ENCODE measurements at regions not wholly inside any gene's neighbourhood (a gene's known extent, or its start where the extent isn't known, plus 50 kb on each side); places are given as distances from the start of the nearest gene placed in this dataset.

- Histone ChIP-seq H3K36me3 (ENCODE audit: control insufficient read depth in 2 of 2, extremely low read depth in 1 of 2, insufficient read depth in 2 of 2, low read length in 2 of 2) (no peaks in the 10 kb centered on the region), H3K79me2 (ENCODE audit: control insufficient read depth, insufficient read depth, low read length) (no peaks in the 10 kb centered on the region), H3K9ac (ENCODE audit: control insufficient read depth, extremely low read depth, insufficient read depth, low read length) (no peak overlapping the region), H3K4me3 (ENCODE audit: control insufficient read depth in 2 of 3, extremely low read depth in 1 of 3, insufficient read depth in 2 of 3, low read depth in 1 of 3, low read length in 3 of 3) (no peak overlapping the region), H3K4me2 (ENCODE audit: control insufficient read depth, extremely low read depth, insufficient read depth, low read depth, low read length) (no peak overlapping the region), H4K20me1 (ENCODE audit: control insufficient read depth, extremely low read depth, insufficient read depth, low read length) (no peaks in the 10 kb centered on the region), H3K4me1 (ENCODE audit: control insufficient read depth, extremely low read depth, insufficient read depth, low read length) (no peaks in the 10 kb centered on the region), H3K9me1 (ENCODE audit: control insufficient read depth, extremely low read depth, insufficient read depth, low read length) (no peaks in the 10 kb centered on the region), H2AFZ (ENCODE audit: control insufficient read depth, low read length) (no peak overlapping the region), H3K27ac (ENCODE audit: control insufficient read depth, insufficient read depth, low read length) (no peak overlapping the region), H3K9me3 (ENCODE audit: control insufficient read depth, low read depth, low read length) (no peaks in the 10 kb centered on the region), H3K27me3 (ENCODE audit: control insufficient read depth, extremely low read depth, insufficient read depth, low read length) (no peaks in the 10 kb centered on the region)
- TF ChIP-seq CTCF (optimal IDR thresholded peaks at IDR 0.05 in 1 of 3, IDR thresholded peaks at IDR 0.05 in 1 of 3, conservative IDR thresholded peaks at IDR 0.05 in 1 of 3; ENCODE audit: extremely low read depth in 1 of 3, insufficient read depth in 2 of 3, low read length in 3 of 3) = no peak
- TF ChIP-seq EZH2 (IDR thresholded peaks at IDR 0.05; ENCODE audit: low read length) = no peak
- FAIRE-seq = no peak
- dilution Hi-C loops (cut with MboI; ENCODE audit: extremely low pct_ligation_motif_present, low sequenced_read_pairs) = no loop called here
- no peak for DNase-seq (ENCODE audit: low read depth, low spot score)
Observed at GRCh38 chr5:145118127-145118526, 717.0 kb downstream of the PRELID2 start.

- H3K4me3 ChIP-seq (ENCODE audit: control insufficient read depth in 2 of 3, extremely low read depth in 1 of 3, insufficient read depth in 2 of 3, low read depth in 1 of 3, low read length in 3 of 3) = no peak overlapping the region
- H3K79me2 ChIP-seq (ENCODE audit: control insufficient read depth, insufficient read depth, low read length) = no peaks in the 10 kb centered on the region
- TF ChIP-seq CTCF (optimal IDR thresholded peaks at IDR 0.05 in 1 of 3, IDR thresholded peaks at IDR 0.05 in 1 of 3, conservative IDR thresholded peaks at IDR 0.05 in 1 of 3; ENCODE audit: extremely low read depth in 1 of 3, insufficient read depth in 2 of 3, low read length in 3 of 3) (no peak), EZH2 (IDR thresholded peaks at IDR 0.05; ENCODE audit: low read length) (no peak)
- no peaks in the 10 kb centered on the region for H3K36me3 ChIP-seq (ENCODE audit: control insufficient read depth in 2 of 2, extremely low read depth in 1 of 2, insufficient read depth in 2 of 2, low read length in 2 of 2)
- H3K9me1 ChIP-seq (ENCODE audit: control insufficient read depth, extremely low read depth, insufficient read depth, low read length) = no peaks in the 10 kb centered on the region
- no peak overlapping the region for H2AFZ ChIP-seq (ENCODE audit: control insufficient read depth, low read length)
- FAIRE-seq (no peak), DNase-seq (ENCODE audit: low read depth, low spot score) (no peak)
- no peak overlapping the region for H3K9ac ChIP-seq (ENCODE audit: control insufficient read depth, extremely low read depth, insufficient read depth, low read length)
- dilution Hi-C loops (cut with MboI; ENCODE audit: extremely low pct_ligation_motif_present, low sequenced_read_pairs) = no loop called here
- H3K4me1 ChIP-seq (ENCODE audit: control insufficient read depth, extremely low read depth, insufficient read depth, low read length) = no peaks in the 10 kb centered on the region
- H3K27me3 ChIP-seq (ENCODE audit: control insufficient read depth, extremely low read depth, insufficient read depth, low read length) = no peaks in the 10 kb centered on the region
- H3K4me2 ChIP-seq (ENCODE audit: control insufficient read depth, extremely low read depth, insufficient read depth, low read depth, low read length) = no peak overlapping the region
- H3K27ac ChIP-seq (ENCODE audit: control insufficient read depth, insufficient read depth, low read length) = no peak overlapping the region
- no peaks in the 10 kb centered on the region for H3K9me3 ChIP-seq (ENCODE audit: control insufficient read depth, low read depth, low read length)
- no peaks in the 10 kb centered on the region for H4K20me1 ChIP-seq (ENCODE audit: control insufficient read depth, extremely low read depth, insufficient read depth, low read length)
Observed at GRCh38 chr5:145117285-145117684, 717.9 kb downstream of the PRELID2 start.

Data from keratinocyte (primary cell).